Stomach (tissue), 8 donors: ENCODE measurements at regions not wholly inside any gene's neighbourhood (a gene's known extent, or its start where the extent isn't known, plus 50 kb on each side); places are given as distances from the start of the nearest gene placed in this dataset.

ENCODE experiments used
- DNase-seq, 2 donors: peaks; one replicate each; pipeline versions ENCODE4 v3.0.0 to v3.0.0-alpha.2; 2013 to 2019
- H3K27ac ChIP-seq, 5 donors: fragments of 200-600 bp in 4 of 5; sonication (generic) in 4 of 5; one replicate each; pipeline ENCODE4 v1.5.1; 2013 to 2019; ENCODE audit warnings: mild to moderate bottlenecking in 1 of 5, moderate library complexity in 1 of 5
- H3K27me3 ChIP-seq, 3 donors: fragments of 200-600 bp; sonication (generic); one replicate each; pipeline ENCODE4 v1.5.1; 2017 to 2019; ENCODE audit warnings: mixed run types in 1 of 3
- H3K36me3 ChIP-seq, 4 donors: fragments of 200-600 bp; sonication (generic); 1 replicate in 3 of 4; 2 replicates in 1 of 4; pipeline ENCODE4 v1.5.1; 2016 to 2019
- H3K4me1 ChIP-seq, 4 donors: fragments of 200-600 bp; sonication (generic); one replicate each; pipeline ENCODE4 v1.5.1; 2016 to 2019
- H3K4me3 ChIP-seq, 4 donors: fragments of 200-600 bp; sonication (generic) in 3 of 4; one replicate each; pipeline ENCODE4 v1.5.1; 2016 to 2019; ENCODE audit warnings: mild to moderate bottlenecking in 1 of 4
- H3K9me3 ChIP-seq, 4 donors: fragments of 200-600 bp; sonication (generic); one replicate each; pipeline ENCODE4 v1.5.1; 2016 to 2019
- CTCF ChIP-seq, 7 experiments: fragments of 450-650 bp in 4 of 7; fragments of 200-600 bp in 3 of 7; sonication (generic) in 3 of 7; IDR thresholded peaks; one replicate each; pipeline ENCODE4 v1.5.1; 2016 to 2019; ENCODE audit warnings: antibody characterized with exemption in 7 of 7, control low read depth in 2 of 7, mild to moderate bottlenecking in 1 of 7
- EP300 ChIP-seq: sonication (generic); formaldehyde crosslinking; IDR thresholded peaks from one replicate; pipeline ENCODE4 v1.6.1; 2017; ENCODE audit warnings: antibody characterized with exemption
- POLR2A ChIP-seq, 4 donors: fragments of 450-650 bp; IDR thresholded peaks; one replicate each; pipeline ENCODE4 v1.6.1; 2016; ENCODE audit warnings: antibody characterized with exemption in 4 of 4, control low read depth in 2 of 4, mild to moderate bottlenecking in 1 of 4, moderate library complexity in 1 of 4
- POLR2AphosphoS5 ChIP-seq, 3 donors: sonication (generic); formaldehyde crosslinking; IDR thresholded peaks; one replicate each; pipeline ENCODE4 v1.6.1; 2016; ENCODE audit warnings: antibody characterized with exemption in 3 of 3
- WGBS, 5 donors: extraction: QIAGEN DNeasy Blood & Tissue Kit in 3 of 5; methylation state at CpG; one replicate each; pipeline versions ENCODE4 v1.1.5 to v1.1.7; 2013 to 2018; 5-methylcytosine and 5-hydroxymethylcytosine counted together
- intact Hi-C: fragments of 100-400 bp; cut with DNase I; formaldehyde crosslinking; loops from one replicate; pipeline ENCODE4 v1.15.1; 2023; ENCODE audit warnings: low total_unique reads
- donor health status: healthy with polysubstance abuse.
- donor health status: Bipolar disorder and iron deficiency.
- donor health status: healthy.

GRCh38 chr5:108675736-108676135 lies 72.0 kb upstream of the FER start:
- no peaks in the 10 kb centered on the region for H3K9me3 ChIP-seq
- 89 to 99% (median 97%) methylated on average over 5 of the region's 5 CpGs for WGBS, 5 donors
- no peaks in the 10 kb centered on the region for H3K36me3 ChIP-seq
- no peak overlapping the region for H3K27ac ChIP-seq
- no peak for TF ChIP-seq POLR2AphosphoS5 (IDR thresholded peaks at IDR 0.05)
- TF ChIP-seq EP300: no peak
- no peak for TF ChIP-seq POLR2A (IDR thresholded peaks at IDR 0.05)
- TF ChIP-seq CTCF (IDR thresholded peaks at IDR 0.05): no peak
- no peaks in the 10 kb centered on the region for H3K4me1 ChIP-seq
- DNase-seq: no peak
- H3K27me3 ChIP-seq: no peaks in the 10 kb centered on the region
- H3K4me3 ChIP-seq: no peak overlapping the region
- intact Hi-C loops: no loop called here

GRCh38 chr5:108672639-108673038 lies 75.1 kb upstream of the FER start:
- Histone ChIP-seq H3K36me3 (no peaks in the 10 kb centered on the region), H3K9me3 (no peaks in the 10 kb centered on the region), H3K4me3 (no peak overlapping the region), H3K27me3 (no peaks in the 10 kb centered on the region), H3K4me1 (no peaks in the 10 kb centered on the region), H3K27ac (no peak overlapping the region)
- 36 to 59% (median 54%) methylated on average over 2 of the region's 2 CpGs for WGBS, 5 donors
- DNase-seq: no peak
- TF ChIP-seq EP300 (no peak), POLR2A (IDR thresholded peaks at IDR 0.05) (no peak)
- intact Hi-C loops: no loop called here

- intact Hi-C loops: no loop called here
These were observed 77.0 kb upstream of the FER start for GRCh38 chr5:108670591-108671289.

GRCh38 chr5:108669462-108669861 lies 78.2 kb upstream of the FER start:
- no peak for DNase-seq
- H3K36me3 ChIP-seq: no peaks in the 10 kb centered on the region
- H3K27me3 ChIP-seq: no peaks in the 10 kb centered on the region
- H3K4me1 ChIP-seq: no peaks in the 10 kb centered on the region
- no peak overlapping the region for H3K27ac ChIP-seq
- WGBS, 5 donors: 58 to 74% (median 71%) methylated on average over 1 of the region's 1 CpG
- H3K9me3 ChIP-seq: no peaks in the 10 kb centered on the region
- no peak overlapping the region for H3K4me3 ChIP-seq
- TF ChIP-seq POLR2AphosphoS5 (IDR thresholded peaks at IDR 0.05) (no peak), CTCF (IDR thresholded peaks at IDR 0.05) (no peak), EP300 (no peak), POLR2A (IDR thresholded peaks at IDR 0.05) (no peak)
- intact Hi-C loops: no loop called here

More at GRCh38 chr5:108670591-108671289, 77.0 kb upstream of the FER start:
- H3K4me1 ChIP-seq: no peaks in the 10 kb centered on the region
- TF ChIP-seq CTCF (IDR thresholded peaks at IDR 0.05): no peak
- no peak for TF ChIP-seq POLR2AphosphoS5 (IDR thresholded peaks at IDR 0.05)
- TF ChIP-seq POLR2A (IDR thresholded peaks at IDR 0.05): no peak
- TF ChIP-seq EP300: no peak
- peak in 1 of 2 donors; percentile 16 for DNase-seq
- H3K36me3 ChIP-seq: no peaks in the 10 kb centered on the region
- no peak overlapping the region for H3K4me3 ChIP-seq
- no peak overlapping the region for H3K27ac ChIP-seq
- H3K9me3 ChIP-seq: no peaks in the 10 kb centered on the region
- WGBS, 5 donors: 44 to 64% (median 49%) methylated on average over 7 of the region's 7 CpGs
- H3K27me3 ChIP-seq: no peaks in the 10 kb centered on the region

- Histone ChIP-seq H3K4me1 (no peaks in the 10 kb centered on the region), H3K27ac (no peak overlapping the region), H3K27me3 (no peaks in the 10 kb centered on the region), H3K36me3 (no peaks in the 10 kb centered on the region), H3K9me3 (no peaks in the 10 kb centered on the region), H3K4me3 (no peak overlapping the region)
- 64 to 76% (median 65%) methylated on average over 3 of the region's 3 CpGs for WGBS, 5 donors
- no peak for TF ChIP-seq CTCF (IDR thresholded peaks at IDR 0.05)
- TF ChIP-seq EP300: no peak
- TF ChIP-seq POLR2A (IDR thresholded peaks at IDR 0.05): no peak
- TF ChIP-seq POLR2AphosphoS5 (IDR thresholded peaks at IDR 0.05): no peak
- intact Hi-C loops: no loop called here
- no peak for DNase-seq
These were observed 86.0 kb upstream of the FER start for GRCh38 chr5:108661590-108662219.
